ENCODE measurements at regions not wholly inside any gene's neighbourhood (a gene's known extent, or its start where the extent isn't known, plus 50 kb on each side); places are given as distances from the start of the nearest gene placed in this dataset.

GRCh38 chr15:96005906-96006305, 324.6 kb upstream of the NR2F2 start:
- H3K27ac Mint-ChIP-seq: no peak overlapping the region
- peaks cover 37% of the 10 kb centered on the region for H3K27me3 Mint-ChIP-seq

GRCh38 chr15:96011136-96011535, 319.4 kb upstream of the NR2F2 start:
- Mint-ChIP-seq H3K4me1 (ENCODE audit: low read depth) (no peaks in the 10 kb centered on the region), H3K9me3 (no peaks in the 10 kb centered on the region), H3K27me3 (peaks cover 44% of the 10 kb centered on the region), H3K4me3 (no peak overlapping the region), H3K36me3 (ENCODE audit: low read depth) (no peaks in the 10 kb centered on the region), H3K27ac (no peak overlapping the region)
- DNase-seq: no peak

More at GRCh38 chr15:96005906-96006305, 324.6 kb upstream of the NR2F2 start:
- no peak overlapping the region for H3K4me3 Mint-ChIP-seq
- no peak for DNase-seq
- H3K9me3 Mint-ChIP-seq: no peaks in the 10 kb centered on the region
- no peaks in the 10 kb centered on the region for H3K36me3 Mint-ChIP-seq (ENCODE audit: low read depth)
- H3K4me1 Mint-ChIP-seq (ENCODE audit: low read depth): no peaks in the 10 kb centered on the region

DNA sequence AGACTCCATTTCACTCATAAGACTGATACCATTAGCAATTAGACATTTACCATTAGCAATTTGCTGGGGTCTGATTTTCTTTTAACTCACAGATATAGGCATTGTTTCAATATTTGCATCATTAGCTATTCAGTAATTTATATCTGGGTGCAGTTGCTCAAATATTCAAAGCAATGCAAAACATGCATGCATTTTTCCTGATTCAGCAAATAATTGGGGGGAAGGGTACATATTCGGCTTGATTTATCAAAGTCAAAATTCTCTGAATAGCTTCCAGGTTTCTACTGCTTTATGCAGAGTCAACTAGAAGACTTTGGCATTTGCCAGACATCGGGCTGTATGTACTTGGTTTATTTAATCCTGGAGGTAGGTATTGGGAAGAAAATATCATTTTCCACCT, 315.6 kb upstream of the NR2F2 start:
- Mint-ChIP-seq H3K9me3 (no peaks in the 10 kb centered on the region), H3K4me3 (no peak overlapping the region), H3K4me1 (ENCODE audit: low read depth) (no peaks in the 10 kb centered on the region), H3K36me3 (ENCODE audit: low read depth) (no peaks in the 10 kb centered on the region), H3K27ac (no peak overlapping the region), H3K27me3 (peaks cover 35% of the 10 kb centered on the region)
- no peak for DNase-seq

GRCh38 chr15:96019114-96019513, 311.4 kb upstream of the NR2F2 start:
- no peak for DNase-seq
- H3K36me3 Mint-ChIP-seq (ENCODE audit: low read depth): no peaks in the 10 kb centered on the region
- H3K27me3 Mint-ChIP-seq: peaks cover 22% of the 10 kb centered on the region
- no peak overlapping the region for H3K4me3 Mint-ChIP-seq
- H3K4me1 Mint-ChIP-seq (ENCODE audit: low read depth): no peaks in the 10 kb centered on the region
- no peaks in the 10 kb centered on the region for H3K9me3 Mint-ChIP-seq
- no peak overlapping the region for H3K27ac Mint-ChIP-seq

DNA sequence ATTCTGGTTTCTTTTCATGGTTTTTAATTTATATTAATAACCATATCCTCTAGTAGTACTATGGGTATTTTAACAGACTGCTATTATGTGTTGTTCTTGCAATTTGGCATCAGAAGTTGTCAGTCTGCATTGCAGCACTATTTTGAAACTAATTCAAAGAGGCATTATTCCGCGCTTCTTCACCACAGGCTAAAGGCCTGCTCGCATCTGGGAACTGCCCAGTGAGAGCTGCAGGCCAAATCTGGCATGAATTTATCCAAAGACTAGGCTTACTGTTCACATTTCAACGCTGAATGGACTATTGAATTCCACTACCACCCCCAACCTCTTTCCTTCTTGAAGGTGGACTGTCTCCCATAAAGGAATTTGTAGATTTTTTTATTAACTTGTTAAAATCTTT, 310.4 kb upstream of the NR2F2 start:
- no peak overlapping the region for H3K4me3 Mint-ChIP-seq
- no peaks in the 10 kb centered on the region for H3K36me3 Mint-ChIP-seq (ENCODE audit: low read depth)
- H3K4me1 Mint-ChIP-seq (ENCODE audit: low read depth): no peaks in the 10 kb centered on the region
- peaks cover 21% of the 10 kb centered on the region for H3K27me3 Mint-ChIP-seq
- DNase-seq: no peak
- no peaks in the 10 kb centered on the region for H3K9me3 Mint-ChIP-seq
- H3K27ac Mint-ChIP-seq: no peak overlapping the region

- Mint-ChIP-seq H3K27ac (no peak overlapping the region), H3K27me3 (peaks cover 18% of the 10 kb centered on the region), H3K36me3 (ENCODE audit: low read depth) (no peaks in the 10 kb centered on the region), H3K9me3 (no peaks in the 10 kb centered on the region), H3K4me1 (ENCODE audit: low read depth) (no peaks in the 10 kb centered on the region), H3K4me3 (no peak overlapping the region)
- no peak for DNase-seq
Observed at GRCh38 chr15:96020797-96021196, 309.7 kb upstream of the NR2F2 start.

DNA sequence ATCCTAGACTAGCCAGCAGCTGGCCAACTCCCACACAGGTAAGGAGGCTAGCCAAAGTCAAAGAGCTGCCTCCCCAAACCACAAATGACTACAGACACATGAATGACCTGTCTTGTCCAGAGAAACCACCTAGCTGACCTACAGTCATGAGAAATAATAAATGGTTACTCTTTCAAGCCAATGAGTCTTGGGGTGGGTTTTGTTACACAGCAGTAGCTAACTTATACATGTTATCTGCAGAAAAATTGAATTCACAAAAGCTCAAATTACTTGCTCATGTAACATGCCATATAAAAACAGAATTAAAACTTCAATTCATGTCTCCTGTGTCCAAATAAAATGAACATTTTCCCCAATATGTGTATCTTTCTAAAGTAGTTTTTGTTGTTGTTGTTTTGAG, 307.4 kb upstream of the NR2F2 start:
- H3K27ac Mint-ChIP-seq: no peak overlapping the region
- H3K9me3 Mint-ChIP-seq: no peaks in the 10 kb centered on the region
- no peak overlapping the region for H3K4me3 Mint-ChIP-seq
- H3K36me3 Mint-ChIP-seq (ENCODE audit: low read depth): no peaks in the 10 kb centered on the region
- no peak for DNase-seq
- H3K27me3 Mint-ChIP-seq: peaks cover 20% of the 10 kb centered on the region
- H3K4me1 Mint-ChIP-seq (ENCODE audit: low read depth): no peaks in the 10 kb centered on the region

- no peaks in the 10 kb centered on the region for H3K9me3 Mint-ChIP-seq
- no peak overlapping the region for H3K27ac Mint-ChIP-seq
- H3K4me1 Mint-ChIP-seq (ENCODE audit: low read depth): no peaks in the 10 kb centered on the region
- peaks cover 26% of the 10 kb centered on the region for H3K27me3 Mint-ChIP-seq
- no peaks in the 10 kb centered on the region for H3K36me3 Mint-ChIP-seq (ENCODE audit: low read depth)
- no peak for DNase-seq
- no peak overlapping the region for H3K4me3 Mint-ChIP-seq
Observed at GRCh38 chr15:96027501-96027900, 303.0 kb upstream of the NR2F2 start.

GRCh38 chr15:96028620-96029019, 301.9 kb upstream of the NR2F2 start:
- Mint-ChIP-seq H3K4me1 (ENCODE audit: low read depth) (no peaks in the 10 kb centered on the region), H3K9me3 (no peaks in the 10 kb centered on the region), H3K4me3 (no peak overlapping the region), H3K27ac (no peak overlapping the region), H3K27me3 (peaks cover 25% of the 10 kb centered on the region), H3K36me3 (ENCODE audit: low read depth) (no peaks in the 10 kb centered on the region)
- DNase-seq: no peak

GRCh38 chr15:96029172-96029571, 301.3 kb upstream of the NR2F2 start:
- Mint-ChIP-seq H3K4me3 (no peak overlapping the region), H3K27ac (no peak overlapping the region), H3K4me1 (ENCODE audit: low read depth) (no peaks in the 10 kb centered on the region), H3K27me3 (peaks cover 25% of the 10 kb centered on the region), H3K36me3 (ENCODE audit: low read depth) (no peaks in the 10 kb centered on the region), H3K9me3 (no peaks in the 10 kb centered on the region)
- DNase-seq: no peak

DNA sequence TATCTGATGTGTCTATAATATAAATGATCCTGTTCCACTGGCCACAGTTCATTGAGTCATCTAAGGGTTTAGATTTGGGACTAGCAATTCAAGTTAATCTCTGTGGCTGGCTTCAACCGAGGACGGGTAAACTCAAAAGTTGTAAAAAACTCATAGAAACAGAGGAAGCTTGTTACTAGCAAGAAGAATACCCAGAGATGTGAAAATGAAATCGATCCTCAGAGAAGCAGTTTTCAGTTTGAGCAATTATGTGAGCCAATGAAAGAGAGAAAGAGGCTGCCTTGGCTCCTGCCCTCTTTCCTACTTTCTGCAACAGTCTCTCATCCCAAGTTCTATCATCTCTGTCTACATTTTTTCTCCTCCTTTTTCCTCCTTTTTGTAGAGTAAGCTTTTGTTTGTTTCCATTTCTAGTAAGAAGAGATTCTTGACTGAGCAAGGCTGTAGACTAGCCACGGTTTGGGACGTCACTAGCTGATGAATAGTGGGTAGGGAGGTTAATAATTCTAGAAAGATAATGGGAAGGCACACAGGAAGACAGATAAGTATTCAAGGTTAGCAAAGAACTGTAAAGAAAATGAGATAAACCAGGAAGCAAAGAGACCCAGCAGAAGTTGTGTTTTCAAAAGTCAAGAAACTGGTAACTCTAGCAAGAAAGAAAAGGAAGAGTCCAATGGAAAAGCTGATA, 298.9 kb upstream of the NR2F2 start:
- Mint-ChIP-seq H3K4me1 (ENCODE audit: low read depth) (no peaks in the 10 kb centered on the region), H3K27me3 (peaks cover 41% of the 10 kb centered on the region), H3K27ac (no peak overlapping the region), H3K9me3 (no peaks in the 10 kb centered on the region), H3K4me3 (no peak overlapping the region), H3K36me3 (ENCODE audit: low read depth) (no peaks in the 10 kb centered on the region)
- no peak for DNase-seq

DNA sequence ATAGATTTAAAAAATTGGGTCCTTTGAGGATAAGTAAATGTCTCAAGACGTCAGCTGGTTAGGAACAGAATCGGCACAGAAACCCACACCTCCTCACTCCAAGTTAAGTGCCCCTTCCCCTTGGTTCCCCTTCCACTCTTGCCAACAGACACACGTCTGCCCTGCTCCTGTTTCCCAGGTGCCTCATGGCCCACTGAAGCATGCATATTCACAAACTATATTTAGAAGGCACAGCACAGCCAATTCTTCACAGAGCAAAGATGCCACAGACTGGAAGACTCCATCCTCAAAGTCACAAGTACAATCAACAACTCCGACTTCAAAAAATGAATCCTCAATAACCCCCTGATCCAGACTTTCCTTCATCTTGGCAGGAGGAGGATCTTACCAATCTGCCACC, 295.4 kb upstream of the NR2F2 start:
- peaks cover 11% of the 10 kb centered on the region for H3K4me1 Mint-ChIP-seq (ENCODE audit: low read depth)
- H3K4me3 Mint-ChIP-seq: no peak overlapping the region
- DNase-seq: no peak
- no peak overlapping the region for H3K27ac Mint-ChIP-seq
- peaks cover 71% of the 10 kb centered on the region for H3K27me3 Mint-ChIP-seq
- H3K36me3 Mint-ChIP-seq (ENCODE audit: low read depth): no peaks in the 10 kb centered on the region
- H3K9me3 Mint-ChIP-seq: no peaks in the 10 kb centered on the region

DNA sequence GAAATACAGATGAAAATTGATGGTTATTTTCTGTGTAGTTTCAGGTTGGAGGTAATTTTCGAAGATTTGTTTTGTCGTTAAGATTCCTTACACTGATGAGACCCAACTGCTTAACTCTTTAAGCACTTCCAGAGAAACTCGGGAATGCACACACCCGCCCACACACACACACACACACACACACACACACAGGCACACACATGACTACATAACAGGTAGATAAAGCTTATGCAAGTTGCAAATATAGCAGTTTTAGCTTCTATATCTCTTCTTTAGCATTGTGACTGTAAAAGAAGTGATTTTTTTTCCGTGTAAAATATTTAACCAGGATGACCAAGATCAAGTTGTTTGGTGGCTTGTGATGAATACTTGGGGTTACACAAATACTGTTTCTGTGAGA, 294.9 kb upstream of the NR2F2 start:
- Mint-ChIP-seq H3K36me3 (ENCODE audit: low read depth) (no peaks in the 10 kb centered on the region), H3K4me3 (no peak overlapping the region), H3K4me1 (ENCODE audit: low read depth) (peaks cover 11% of the 10 kb centered on the region), H3K9me3 (no peaks in the 10 kb centered on the region), H3K27ac (no peak overlapping the region), H3K27me3 (peaks cover 75% of the 10 kb centered on the region)
- no peak for DNase-seq

DNA sequence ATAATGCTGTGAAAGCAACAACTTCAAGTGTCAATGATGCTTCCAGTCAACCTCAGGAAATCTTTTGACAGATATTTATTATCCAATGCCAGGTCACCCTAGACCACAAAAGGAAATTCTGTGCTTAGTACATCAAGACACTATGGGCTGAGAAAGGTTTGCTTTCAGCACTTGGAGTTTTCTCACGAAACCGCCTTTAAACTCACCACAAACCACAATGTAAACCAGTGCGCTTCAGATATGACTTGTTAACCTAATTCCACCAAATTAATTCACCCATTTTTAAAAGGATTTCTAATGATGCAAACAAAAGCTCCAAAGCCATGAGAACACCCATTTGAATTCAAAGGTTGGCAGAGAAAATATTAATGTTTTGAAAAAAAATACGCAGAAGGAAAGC, 292.9 kb upstream of the NR2F2 start:
- no peaks in the 10 kb centered on the region for H3K36me3 Mint-ChIP-seq (ENCODE audit: low read depth)
- no peak overlapping the region for H3K4me3 Mint-ChIP-seq
- no peaks in the 10 kb centered on the region for H3K9me3 Mint-ChIP-seq
- DNase-seq: no peak
- H3K27ac Mint-ChIP-seq: peak overlapping the region; percentile 10
- H3K4me1 Mint-ChIP-seq (ENCODE audit: low read depth): peaks cover 11% of the 10 kb centered on the region
- peaks cover 77% of the 10 kb centered on the region for H3K27me3 Mint-ChIP-seq

DNA sequence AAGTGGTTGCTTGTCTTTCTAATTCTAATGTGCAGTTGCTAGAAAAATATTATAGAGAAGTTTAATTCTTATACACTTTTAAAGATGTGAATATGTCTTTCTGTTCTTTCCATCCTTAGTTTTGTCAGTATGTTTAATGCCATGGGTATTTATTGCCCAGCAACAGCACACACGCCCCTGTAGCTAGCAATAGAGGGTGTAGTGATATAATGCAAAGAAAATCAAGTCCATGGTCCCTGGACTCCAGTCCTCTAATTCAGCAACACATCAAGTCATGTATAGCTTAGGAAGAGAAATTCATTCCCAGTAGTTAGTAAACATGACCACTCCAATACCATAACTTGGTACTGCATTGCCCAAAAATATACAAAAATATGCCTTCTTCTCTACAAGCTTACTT, 292.4 kb upstream of the NR2F2 start:
- Mint-ChIP-seq H3K27ac (no peak overlapping the region), H3K4me1 (ENCODE audit: low read depth) (peaks cover 11% of the 10 kb centered on the region), H3K36me3 (ENCODE audit: low read depth) (no peaks in the 10 kb centered on the region), H3K4me3 (no peak overlapping the region), H3K27me3 (peaks cover 82% of the 10 kb centered on the region), H3K9me3 (no peaks in the 10 kb centered on the region)
- no peak for DNase-seq

- no peak overlapping the region for H3K27ac Mint-ChIP-seq
- H3K9me3 Mint-ChIP-seq: no peaks in the 10 kb centered on the region
- no peak for DNase-seq
- no peaks in the 10 kb centered on the region for H3K36me3 Mint-ChIP-seq (ENCODE audit: low read depth)
- H3K27me3 Mint-ChIP-seq: peaks cover 84% of the 10 kb centered on the region
- H3K4me1 Mint-ChIP-seq (ENCODE audit: low read depth): peaks cover 11% of the 10 kb centered on the region
- no peak overlapping the region for H3K4me3 Mint-ChIP-seq
Observed at GRCh38 chr15:96038650-96039049, 291.9 kb upstream of the NR2F2 start.
